Epithelial cell of esophagus (primary cell): ENCODE measurements at regions not wholly inside any gene's neighbourhood (a gene's known extent, or its start where the extent isn't known, plus 50 kb on each side); places are given as distances from the start of the nearest gene placed in this dataset.

Source experiments
- DNase-seq: peaks from one replicate; pipeline ENCODE4 v3.0.0; 2010; ENCODE audit warnings: low read depth
- H3K4me3 ChIP-seq: 2 replicates; pipeline ENCODE4 v1.5.1; 2011; ENCODE audit warnings: mild to moderate bottlenecking, low read length, control low read depth
- TF ChIP-seq, protein P1 (sequence below): IDR thresholded peaks from 2 replicates; pipeline ENCODE4 v1.5.1; 2011; ENCODE audit warnings: low read depth, mild to moderate bottlenecking, low read length, control low read depth, inconsistent platforms; ENCODE audit not compliant: insufficient read depth; ENCODE audit errors: missing control alignments

DNA sequence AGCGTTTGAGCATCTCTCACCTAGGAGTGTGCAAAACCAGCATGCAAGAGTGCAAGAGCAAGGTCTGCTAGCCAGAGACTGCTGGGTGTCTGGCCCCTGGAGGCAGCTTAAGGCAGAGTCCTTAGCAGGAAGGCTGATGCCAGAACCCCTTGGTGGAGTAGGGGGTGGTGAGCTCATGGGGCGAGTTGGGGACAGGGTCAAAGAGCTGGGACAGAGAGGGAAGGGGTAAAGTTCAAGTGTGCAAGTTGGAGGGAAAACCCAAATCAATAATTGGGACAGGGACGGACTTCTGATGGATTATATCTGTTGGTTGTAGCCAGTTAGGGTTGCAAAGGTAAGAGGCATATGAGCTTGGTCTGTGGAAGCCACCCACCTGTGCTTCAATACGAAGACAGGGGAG lies 443.6 kb upstream of the CDH5 start:
- TF ChIP-seq, protein P1, sequence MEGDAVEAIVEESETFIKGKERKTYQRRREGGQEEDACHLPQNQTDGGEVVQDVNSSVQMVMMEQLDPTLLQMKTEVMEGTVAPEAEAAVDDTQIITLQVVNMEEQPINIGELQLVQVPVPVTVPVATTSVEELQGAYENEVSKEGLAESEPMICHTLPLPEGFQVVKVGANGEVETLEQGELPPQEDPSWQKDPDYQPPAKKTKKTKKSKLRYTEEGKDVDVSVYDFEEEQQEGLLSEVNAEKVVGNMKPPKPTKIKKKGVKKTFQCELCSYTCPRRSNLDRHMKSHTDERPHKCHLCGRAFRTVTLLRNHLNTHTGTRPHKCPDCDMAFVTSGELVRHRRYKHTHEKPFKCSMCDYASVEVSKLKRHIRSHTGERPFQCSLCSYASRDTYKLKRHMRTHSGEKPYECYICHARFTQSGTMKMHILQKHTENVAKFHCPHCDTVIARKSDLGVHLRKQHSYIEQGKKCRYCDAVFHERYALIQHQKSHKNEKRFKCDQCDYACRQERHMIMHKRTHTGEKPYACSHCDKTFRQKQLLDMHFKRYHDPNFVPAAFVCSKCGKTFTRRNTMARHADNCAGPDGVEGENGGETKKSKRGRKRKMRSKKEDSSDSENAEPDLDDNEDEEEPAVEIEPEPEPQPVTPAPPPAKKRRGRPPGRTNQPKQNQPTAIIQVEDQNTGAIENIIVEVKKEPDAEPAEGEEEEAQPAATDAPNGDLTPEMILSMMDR: no peak
- no peak for DNase-seq
- no peak overlapping the region for H3K4me3 ChIP-seq

DNA sequence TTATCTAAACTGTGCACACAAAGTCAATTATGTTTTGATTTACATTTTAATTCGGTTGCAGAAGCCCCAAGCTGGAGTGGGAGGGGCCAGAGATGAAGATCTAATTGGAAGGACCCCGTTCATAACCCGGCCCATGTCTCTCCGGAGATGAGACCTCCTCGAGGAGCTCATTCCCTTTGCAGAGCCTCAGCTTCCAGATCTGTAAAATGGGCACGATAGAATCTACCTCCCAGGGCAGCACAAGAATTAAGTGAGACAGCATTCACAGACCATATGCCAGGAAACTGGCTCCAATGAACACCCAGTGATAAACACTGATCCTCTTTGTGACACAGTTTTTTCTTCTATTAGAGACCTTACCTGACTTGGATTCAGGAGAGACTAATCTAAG lies 446.5 kb upstream of the CDH5 start:
- DNase-seq: no peak
- TF ChIP-seq, protein P1: no peak

DNA sequence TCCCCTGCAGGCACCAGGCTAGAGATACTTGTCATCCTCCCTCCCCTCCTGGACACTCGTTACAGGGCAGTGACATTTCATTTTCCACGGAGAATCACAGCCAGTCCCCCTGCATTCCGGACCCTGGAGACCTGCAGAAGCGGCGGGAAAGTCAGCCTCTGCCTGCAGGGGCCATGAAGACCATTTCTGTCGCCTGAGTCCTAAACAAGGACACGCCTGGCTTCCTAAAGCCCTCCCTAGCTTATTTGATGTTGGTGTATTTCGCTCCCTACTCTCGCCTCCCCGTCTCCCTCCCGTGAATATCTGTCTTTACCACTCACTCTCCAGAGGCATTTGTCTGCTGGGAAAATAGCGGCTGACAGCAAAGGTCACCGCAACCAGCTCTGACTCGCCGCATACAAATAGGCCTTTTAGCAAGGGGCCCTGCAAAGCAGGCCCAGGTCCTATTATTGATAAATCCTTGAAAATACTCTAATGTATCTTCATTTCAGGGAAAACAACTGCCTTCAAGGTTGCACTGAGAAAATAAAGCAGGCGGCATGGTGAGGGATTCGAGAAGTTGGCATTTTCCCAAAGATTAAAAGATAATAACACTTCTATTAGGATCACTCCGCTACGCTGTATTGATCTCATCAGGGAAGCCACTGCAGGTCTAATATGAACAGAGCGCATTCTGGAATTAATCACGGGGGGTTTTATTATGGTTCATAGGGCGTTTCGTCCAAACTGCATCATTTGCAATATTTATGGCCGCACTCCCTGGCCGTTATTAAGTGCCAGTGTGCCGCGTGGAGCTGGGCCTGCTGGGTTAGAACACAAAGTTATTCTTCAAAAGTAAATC lies 447.1 kb upstream of the CDH5 start:
- DNase-seq: no peak
- TF ChIP-seq, protein P1: no peak

More for the DNA sequence above, 446.5 kb upstream of the CDH5 start:
- no peak overlapping the region for H3K4me3 ChIP-seq

DNA sequence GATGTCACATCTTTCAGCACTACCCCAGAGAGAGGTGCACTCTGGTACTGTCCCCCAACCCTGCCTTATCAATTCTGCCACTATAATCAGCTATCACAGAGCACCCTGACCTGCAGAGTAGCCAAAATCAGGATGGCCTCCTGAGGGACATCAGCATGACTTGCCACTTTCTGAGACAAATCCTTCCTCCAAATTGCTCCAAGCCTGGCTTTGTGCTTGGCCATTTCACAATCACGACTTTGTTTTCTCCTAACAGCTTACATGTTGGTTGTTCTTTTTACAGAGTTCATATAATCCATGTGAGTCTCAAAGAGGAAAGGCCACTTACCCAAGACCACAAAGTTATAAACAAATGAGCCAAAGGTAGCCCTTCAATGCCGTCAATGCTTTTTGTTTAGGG lies 449.0 kb upstream of the CDH5 start:
- no peak for DNase-seq
- TF ChIP-seq, protein P1: no peak

More for the DNA sequence above, 447.1 kb upstream of the CDH5 start:
- no peak overlapping the region for H3K4me3 ChIP-seq

DNA sequence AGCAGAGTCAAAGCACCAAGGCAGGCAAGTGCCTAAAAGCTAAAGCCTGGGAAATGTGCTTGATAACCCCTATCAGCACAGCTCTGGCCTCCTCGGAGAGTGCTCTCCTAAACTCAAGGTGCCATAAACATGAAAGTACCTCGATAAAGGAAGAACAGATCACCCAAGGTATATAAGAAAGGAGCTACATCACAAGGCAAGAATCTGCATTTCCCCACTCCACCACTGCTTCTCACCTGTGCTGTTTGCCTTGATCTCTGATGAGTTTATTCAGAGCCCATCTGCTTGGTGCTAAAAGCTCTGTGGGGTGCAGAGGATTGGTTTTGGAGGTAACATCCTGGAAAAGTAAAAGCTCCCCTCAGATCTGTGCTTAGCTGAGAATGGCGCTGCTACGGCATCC lies 449.5 kb upstream of the CDH5 start:
- no peak for DNase-seq
- TF ChIP-seq, protein P1: no peak
- H3K4me3 ChIP-seq: no peak overlapping the region

More for the DNA sequence above, 449.0 kb upstream of the CDH5 start:
- H3K4me3 ChIP-seq: no peak overlapping the region

DNA sequence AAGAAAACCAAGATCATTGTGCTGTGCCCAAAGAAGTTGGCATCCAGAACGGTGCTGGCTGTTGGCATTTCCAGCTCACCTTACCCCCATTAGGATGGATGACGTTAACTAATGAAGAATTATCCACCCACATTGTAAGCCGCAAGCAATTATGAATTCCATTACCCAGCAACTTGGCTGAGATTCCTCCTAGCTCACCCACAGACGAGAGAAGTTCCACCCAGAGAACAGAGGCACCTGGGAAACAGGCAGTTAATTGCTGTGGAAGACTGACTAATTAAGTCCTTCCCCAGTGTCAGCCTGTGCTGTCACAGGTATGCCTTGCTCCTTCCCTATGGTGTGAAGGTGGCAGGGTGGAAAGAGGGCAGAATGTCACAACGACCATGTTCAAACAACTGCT lies 456.2 kb upstream of the CDH5 start:
- peak; percentile 8 for DNase-seq
- TF ChIP-seq, protein P1: no peak
- H3K4me3 ChIP-seq: no peak overlapping the region
